SK-N-SH treated with all-trans-retinoic acid at 6 μM for 48 hours (cell line): ENCODE measurements at regions not wholly inside any gene's neighbourhood (a gene's known extent, or its start where the extent isn't known, plus 50 kb on each side); places are given as distances from the start of the nearest gene placed in this dataset.

Experiments used
- ARNTL ChIP-seq: fragments of 450-650 bp; formaldehyde crosslinking; IDR thresholded peaks from 2 replicates; pipeline ENCODE4 v1.5.0; 2020; ENCODE audit warnings: low read depth, mild to moderate bottlenecking, moderate library complexity, borderline replicate concordance
- BACH2 ChIP-seq: fragments of 250-450 bp; sonication (Bioruptor Pico); IDR thresholded peaks from 2 replicates; pipeline ENCODE4 v1.9.0; 2021; ENCODE audit warnings: mild to moderate bottlenecking, borderline replicate concordance
- ISL1 ChIP-seq: fragments of 250-450 bp; sonication (Bioruptor Pico); IDR thresholded peaks from 2 replicates; pipeline ENCODE4 v2.1.2; 2022; ENCODE audit warnings: mild to moderate bottlenecking, moderate library complexity
- POU6F1 ChIP-seq: fragments of 250-450 bp; sonication (Bioruptor Pico); IDR thresholded peaks from 2 replicates; pipeline ENCODE4 v1.8.0; 2021; ENCODE audit warnings: low read depth, mild to moderate bottlenecking, moderate library complexity, borderline replicate concordance
- RARB ChIP-seq: fragments of 250-450 bp; sonication (Bioruptor Pico); IDR thresholded peaks from 2 replicates; pipeline ENCODE4 v1.8.0; 2021; ENCODE audit warnings: mild to moderate bottlenecking, moderate library complexity
- SNAI2 ChIP-seq: fragments of 250-450 bp; sonication (Bioruptor Pico); IDR thresholded peaks from 2 replicates; pipeline ENCODE4 v1.5.0; 2020; ENCODE audit warnings: mild to moderate bottlenecking, moderate library complexity
- ZFP3 ChIP-seq: fragments of 250-450 bp; sonication (Bioruptor Pico); IDR thresholded peaks from 2 replicates; pipeline ENCODE4 v1.5.0; 2020; ENCODE audit warnings: mild to moderate bottlenecking, moderate library complexity
- ZFP30 ChIP-seq: fragments of 450-650 bp; formaldehyde crosslinking; IDR thresholded peaks from 2 replicates; pipeline ENCODE4 v1.5.0; 2022; ENCODE audit warnings: mild to moderate bottlenecking, moderate library complexity
- ZNF565 ChIP-seq: fragments of 450-650 bp; formaldehyde crosslinking; conservative IDR thresholded peaks from 2 replicates; pipeline ENCODE4 v1.5.0; 2020; ENCODE audit warnings: low read depth, mild to moderate bottlenecking, moderate library complexity
- ZNF70 ChIP-seq: fragments of 450-650 bp; formaldehyde crosslinking; IDR thresholded peaks from 2 replicates; pipeline ENCODE4 v1.5.0; 2020; ENCODE audit warnings: mild to moderate bottlenecking, moderate library complexity
- ZNF8 ChIP-seq: fragments of 450-650 bp; formaldehyde crosslinking; IDR thresholded peaks from 2 replicates; pipeline ENCODE4 v1.5.0; 2020; ENCODE audit warnings: mild to moderate bottlenecking, moderate library complexity
- TF ChIP-seq, protein P1 (sequence below): fragments of 250-450 bp; sonication (Bioruptor Pico); IDR thresholded peaks from 2 replicates; pipeline ENCODE4 v1.5.0; 2020; ENCODE audit warnings: mild to moderate bottlenecking, moderate library complexity
- TF ChIP-seq, protein P2 (sequence below): fragments of 250-450 bp; sonication (Bioruptor Pico); IDR thresholded peaks from 2 replicates; pipeline ENCODE4 v1.8.0; 2020; ENCODE audit warnings: mild to moderate bottlenecking, moderate library complexity, borderline replicate concordance

DNA sequence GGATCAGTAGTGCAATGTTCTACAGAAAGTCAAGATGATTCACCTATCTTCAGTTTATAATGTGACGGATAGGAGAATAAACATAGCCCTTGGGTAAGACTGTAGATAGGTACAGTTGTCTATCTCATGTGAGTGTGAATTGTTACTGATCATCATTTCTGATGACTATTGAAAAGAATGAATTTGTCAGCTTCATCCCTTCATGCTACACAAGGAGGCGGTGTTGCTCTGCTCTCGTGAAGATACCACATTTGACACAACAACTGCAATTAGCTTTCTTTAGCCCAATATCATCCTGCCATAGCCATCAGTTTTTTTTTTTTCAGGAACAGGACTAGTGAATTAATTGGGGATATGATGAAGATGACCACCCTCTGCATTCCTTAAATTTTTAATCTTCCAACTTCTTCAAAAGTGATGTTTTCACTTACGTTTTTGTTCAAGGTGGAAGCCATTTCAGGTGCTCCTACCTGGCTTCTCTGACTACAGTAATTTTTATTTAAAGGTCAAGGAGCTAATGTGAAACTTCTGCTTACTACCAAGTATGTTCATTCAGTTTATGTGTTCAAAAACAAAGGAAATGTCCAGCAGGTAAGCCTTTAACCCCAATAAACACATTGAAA is 152.9 kb upstream of the MOCS2 start:
- TF ChIP-seq RARB = no peak
- TF ChIP-seq ARNTL (CRISPR knock-in tag) = no peak
- no peak for TF ChIP-seq ISL1
- TF ChIP-seq ZFP30 (CRISPR knock-in tag) = no peak
- TF ChIP-seq SNAI2 (CRISPR knock-in tag) = no peak
- TF ChIP-seq BACH2 (CRISPR knock-in tag) = no peak
- no peak for TF ChIP-seq ZNF565 (CRISPR knock-in tag)
- TF ChIP-seq, protein P1, sequence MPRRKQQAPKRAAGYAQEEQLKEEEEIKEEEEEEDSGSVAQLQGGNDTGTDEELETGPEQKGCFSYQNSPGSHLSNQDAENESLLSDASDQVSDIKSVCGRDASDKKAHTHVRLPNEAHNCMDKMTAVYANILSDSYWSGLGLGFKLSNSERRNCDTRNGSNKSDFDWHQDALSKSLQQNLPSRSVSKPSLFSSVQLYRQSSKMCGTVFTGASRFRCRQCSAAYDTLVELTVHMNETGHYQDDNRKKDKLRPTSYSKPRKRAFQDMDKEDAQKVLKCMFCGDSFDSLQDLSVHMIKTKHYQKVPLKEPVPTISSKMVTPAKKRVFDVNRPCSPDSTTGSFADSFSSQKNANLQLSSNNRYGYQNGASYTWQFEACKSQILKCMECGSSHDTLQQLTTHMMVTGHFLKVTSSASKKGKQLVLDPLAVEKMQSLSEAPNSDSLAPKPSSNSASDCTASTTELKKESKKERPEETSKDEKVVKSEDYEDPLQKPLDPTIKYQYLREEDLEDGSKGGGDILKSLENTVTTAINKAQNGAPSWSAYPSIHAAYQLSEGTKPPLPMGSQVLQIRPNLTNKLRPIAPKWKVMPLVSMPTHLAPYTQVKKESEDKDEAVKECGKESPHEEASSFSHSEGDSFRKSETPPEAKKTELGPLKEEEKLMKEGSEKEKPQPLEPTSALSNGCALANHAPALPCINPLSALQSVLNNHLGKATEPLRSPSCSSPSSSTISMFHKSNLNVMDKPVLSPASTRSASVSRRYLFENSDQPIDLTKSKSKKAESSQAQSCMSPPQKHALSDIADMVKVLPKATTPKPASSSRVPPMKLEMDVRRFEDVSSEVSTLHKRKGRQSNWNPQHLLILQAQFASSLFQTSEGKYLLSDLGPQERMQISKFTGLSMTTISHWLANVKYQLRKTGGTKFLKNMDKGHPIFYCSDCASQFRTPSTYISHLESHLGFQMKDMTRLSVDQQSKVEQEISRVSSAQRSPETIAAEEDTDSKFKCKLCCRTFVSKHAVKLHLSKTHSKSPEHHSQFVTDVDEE (CRISPR knock-in tag) = no peak
- no peak for TF ChIP-seq POU6F1
- no peak for TF ChIP-seq ZNF8
- no peak for TF ChIP-seq ZFP3 (CRISPR knock-in tag)
- TF ChIP-seq, protein P2, sequence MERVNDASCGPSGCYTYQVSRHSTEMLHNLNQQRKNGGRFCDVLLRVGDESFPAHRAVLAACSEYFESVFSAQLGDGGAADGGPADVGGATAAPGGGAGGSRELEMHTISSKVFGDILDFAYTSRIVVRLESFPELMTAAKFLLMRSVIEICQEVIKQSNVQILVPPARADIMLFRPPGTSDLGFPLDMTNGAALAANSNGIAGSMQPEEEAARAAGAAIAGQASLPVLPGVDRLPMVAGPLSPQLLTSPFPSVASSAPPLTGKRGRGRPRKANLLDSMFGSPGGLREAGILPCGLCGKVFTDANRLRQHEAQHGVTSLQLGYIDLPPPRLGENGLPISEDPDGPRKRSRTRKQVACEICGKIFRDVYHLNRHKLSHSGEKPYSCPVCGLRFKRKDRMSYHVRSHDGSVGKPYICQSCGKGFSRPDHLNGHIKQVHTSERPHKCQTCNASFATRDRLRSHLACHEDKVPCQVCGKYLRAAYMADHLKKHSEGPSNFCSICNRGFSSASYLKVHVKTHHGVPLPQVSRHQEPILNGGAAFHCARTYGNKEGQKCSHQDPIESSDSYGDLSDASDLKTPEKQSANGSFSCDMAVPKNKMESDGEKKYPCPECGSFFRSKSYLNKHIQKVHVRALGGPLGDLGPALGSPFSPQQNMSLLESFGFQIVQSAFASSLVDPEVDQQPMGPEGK = no peak
- TF ChIP-seq ZNF70 = no peak
